CD14-positive monocyte (primary cell): ENCODE measurements at regions not wholly inside any gene's neighbourhood (a gene's known extent, or its start where the extent isn't known, plus 50 kb on each side); places are given as distances from the start of the nearest gene placed in this dataset.

ENCODE experiments used
- DNase-seq, 3 donors: peaks; one replicate each; pipeline ENCODE4 v3.0.0-alpha.2; 2011 to 2022
- H2AFZ ChIP-seq: 2 replicates; pipeline ENCODE4 v1.6.0; 2012; ENCODE audit warnings: mild to moderate bottlenecking, low read depth, low read length, inconsistent platforms; ENCODE audit not compliant: insufficient read depth, poor library complexity, severe bottlenecking
- H3K27ac ChIP-seq, 2 donors: 1 replicate in 1 of 2; 2 replicates in 1 of 2; pipeline ENCODE4 v1.5.1; 2012 to 2013; ENCODE audit warnings: low read length in 2 of 2, control low read depth in 1 of 2, inconsistent platforms in 1 of 2, low read depth in 1 of 2, mild to moderate bottlenecking in 1 of 2
- H3K27me3 ChIP-seq, 2 donors: one replicate each; pipeline versions ENCODE4 v1.6.0 to v1.6.1; 2011 to 2013; ENCODE audit warnings: low read length in 2 of 2; ENCODE audit not compliant: control insufficient read depth in 2 of 2, insufficient read depth in 2 of 2
- H3K36me3 ChIP-seq, 2 donors: replicated peaks in 1 of 2; 1 replicate in 1 of 2; 2 replicates in 1 of 2; pipeline versions ENCODE4 v1.5.1 to v1.6.1; 2012 to 2013; ENCODE audit warnings: low read length in 2 of 2, control low read depth in 1 of 2, inconsistent platforms in 1 of 2, mild to moderate bottlenecking in 1 of 2; ENCODE audit not compliant: insufficient read depth in 2 of 2, control insufficient read depth in 1 of 2
- H3K4me1 ChIP-seq, 2 donors: 1 replicate in 1 of 2; 2 replicates in 1 of 2; pipeline versions ENCODE4 v1.5.1 to v1.6.1; 2012 to 2013; ENCODE audit warnings: low read length in 2 of 2, control low read depth in 1 of 2, inconsistent platforms in 1 of 2, mild to moderate bottlenecking in 1 of 2, moderate library complexity in 1 of 2; ENCODE audit not compliant: insufficient read depth in 2 of 2, control insufficient read depth in 1 of 2
- H3K4me2 ChIP-seq: replicated peaks from 2 replicates; pipeline ENCODE3; 2012; ENCODE audit warnings: low read length, moderate library complexity, mild to moderate bottlenecking; ENCODE audit not compliant: poor library complexity, severe bottlenecking; ENCODE audit errors: extremely low read depth
- H3K4me3 ChIP-seq, 3 experiments: fragments of 200-600 bp in 1 of 3; sonication (generic) in 1 of 3; replicated peaks in 1 of 3; 1 replicate in 2 of 3; 2 replicates in 1 of 3; pipeline ENCODE4 v1.5.1; 2011 to 2013; ENCODE audit warnings: low read length in 3 of 3, mild to moderate bottlenecking in 3 of 3, control low read depth in 2 of 3, low read depth in 2 of 3, inconsistent platforms in 1 of 3, moderate library complexity in 1 of 3
- H3K79me2 ChIP-seq: 2 replicates; pipeline ENCODE4 v1.6.0; 2012; ENCODE audit warnings: mild to moderate bottlenecking, control low read depth, inconsistent platforms, low read length, moderate library complexity; ENCODE audit not compliant: insufficient read depth
- H3K9ac ChIP-seq: 2 replicates; pipeline ENCODE4 v1.6.0; 2017; ENCODE audit warnings: low read length, mild to moderate bottlenecking; ENCODE audit not compliant: insufficient read depth, poor library complexity, severe bottlenecking
- H3K9me3 ChIP-seq, 2 donors: replicated peaks in 1 of 2; 1 replicate in 1 of 2; 2 replicates in 1 of 2; pipeline versions ENCODE4 v1.5.1 to v1.6.1; 2012 to 2013; ENCODE audit warnings: low read length in 2 of 2, control low read depth in 1 of 2; ENCODE audit not compliant: control insufficient read depth in 1 of 2, insufficient read depth in 1 of 2
- H4K20me1 ChIP-seq: 2 replicates; pipeline ENCODE4 v1.6.0; 2012; ENCODE audit warnings: mild to moderate bottlenecking, low read length, control low read depth, moderate library complexity; ENCODE audit not compliant: insufficient read depth
- H3K27ac Mint-ChIP-seq, 7 donors: one replicate each; pipeline ENCODE4 v1.8.0; 2020; ENCODE audit warnings: mild to moderate bottlenecking in 7 of 7, mixed read lengths in 7 of 7, moderate library complexity in 6 of 7, inconsistent platforms in 2 of 7
- H3K27me3 Mint-ChIP-seq, 3 donors: one replicate each; pipeline ENCODE4 v1.8.0; 2021 to 2022; ENCODE audit warnings: low read depth in 3 of 3, mild to moderate bottlenecking in 3 of 3, mixed read lengths in 3 of 3, moderate library complexity in 3 of 3, inconsistent platforms in 1 of 3
- H3K36me3 Mint-ChIP-seq, 2 donors: one replicate each; pipeline ENCODE4 v1.8.0; 2020; ENCODE audit warnings: mixed read lengths in 2 of 2, inconsistent platforms in 1 of 2, mild to moderate bottlenecking in 1 of 2
- H3K4me1 Mint-ChIP-seq: one replicate; pipeline ENCODE4 v1.8.0; 2020; ENCODE audit warnings: mild to moderate bottlenecking, mixed read lengths
- H3K4me3 Mint-ChIP-seq, 2 donors: one replicate each; pipeline ENCODE4 v1.8.0; 2020; ENCODE audit warnings: mild to moderate bottlenecking in 2 of 2, mixed read lengths in 2 of 2, moderate library complexity in 1 of 2
- H3K9me3 Mint-ChIP-seq, 7 donors: one replicate each; pipeline ENCODE4 v1.8.0; 2020 to 2022; ENCODE audit warnings: mixed read lengths in 7 of 7, mild to moderate bottlenecking in 6 of 7, moderate library complexity in 6 of 7, inconsistent platforms in 2 of 7
- CTCF ChIP-seq: fragments of 200-600 bp; IDR thresholded peaks from one replicate; pipeline ENCODE4 v1.8.0; 2022; ENCODE audit warnings: antibody characterized with exemption, mild to moderate bottlenecking
- WGBS: methylation state at CpG from one replicate; pipeline ENCODE4 v1.1.5; 2013; ENCODE audit warnings: missing lambda C conversion rate; ENCODE audit not compliant: insufficient coverage; 5-methylcytosine and 5-hydroxymethylcytosine counted together
- intact Hi-C, 2 donors: fragments of 100-400 bp; cut with micrococcal nuclease; formaldehyde crosslinking; loops; one replicate each; pipeline versions ENCODE4 v1.15.0 to v1.15.1; 2023

GRCh38 chr1:183719289-183719688, 66.2 kb upstream of the APOBEC4 start:
- Histone ChIP-seq H3K9me3 (no peaks in the 10 kb centered on the region), H3K4me2 (no peak overlapping the region), H3K4me3 (no peak overlapping the region), H3K9ac (no peak overlapping the region), H3K27me3 (no peaks in the 10 kb centered on the region), H3K4me1 (no peaks in the 10 kb centered on the region), H3K27ac (no peak overlapping the region), H2AFZ (no peak overlapping the region), H3K79me2 (no peaks in the 10 kb centered on the region), H3K36me3 (no peaks in the 10 kb centered on the region), H4K20me1 (no peaks in the 10 kb centered on the region)
- peaks cover 0 to 3% (median 0%) of the 10 kb centered on the region in 7 donors for H3K9me3 Mint-ChIP-seq
- no peak for TF ChIP-seq CTCF
- no peaks in the 10 kb centered on the region for H3K4me1 Mint-ChIP-seq
- H3K36me3 Mint-ChIP-seq, result no peaks in the 10 kb centered on the region
- H3K4me3 Mint-ChIP-seq, result no peak overlapping the region
- no peak for DNase-seq
- no peak overlapping the region for H3K27ac Mint-ChIP-seq
- intact Hi-C loops, result no loop called here
- WGBS, result 60% methylated on average over 1 of the region's 2 CpGs
- H3K27me3 Mint-ChIP-seq, result peaks cover 0 to 4% (median 3%) of the 10 kb centered on the region in 3 donors

- H3K4me1 ChIP-seq, result no peaks in the 10 kb centered on the region
- DNase-seq, result no peak
- H4K20me1 ChIP-seq, result no peaks in the 10 kb centered on the region
- no peak overlapping the region for H3K4me3 Mint-ChIP-seq
- H3K27me3 ChIP-seq, result no peaks in the 10 kb centered on the region
- no peak overlapping the region for H3K27ac ChIP-seq
- H3K36me3 Mint-ChIP-seq, result no peaks in the 10 kb centered on the region
- H3K36me3 ChIP-seq, result no peaks in the 10 kb centered on the region
- peaks cover 0 to 4% (median 3%) of the 10 kb centered on the region in 3 donors for H3K27me3 Mint-ChIP-seq
- WGBS, result no CpG with 5 or more reads among the region's 1 CpG
- H3K4me2 ChIP-seq, result no peak overlapping the region
- no peaks in the 10 kb centered on the region for H3K9me3 ChIP-seq
- H3K9me3 Mint-ChIP-seq, result peaks cover 0 to 3% (median 0%) of the 10 kb centered on the region in 7 donors
- no peaks in the 10 kb centered on the region for H3K79me2 ChIP-seq
- H3K4me3 ChIP-seq, result no peak overlapping the region
- no peak overlapping the region for H2AFZ ChIP-seq
- no peak overlapping the region for H3K27ac Mint-ChIP-seq
- intact Hi-C loops, result no loop called here
- H3K4me1 Mint-ChIP-seq, result no peaks in the 10 kb centered on the region
- H3K9ac ChIP-seq, result no peak overlapping the region
- no peak for TF ChIP-seq CTCF
These were observed 63.2 kb upstream of the APOBEC4 start for GRCh38 chr1:183716286-183716685.
